H1 (cell line): ENCODE measurements at regions not wholly inside any gene's neighbourhood (a gene's known extent, or its start where the extent isn't known, plus 50 kb on each side); places are given as distances from the start of the nearest gene placed in this dataset.

Source experiments
- CTCF ChIA-PET: fragments of 300-600 bp; sonication (Branson Sonifier 250); formaldehyde crosslinking; loops from one replicate; lab custom pipeline; 2021; ENCODE audit not compliant: partially characterized antibody; lab: Charles Lee
- POLR2A ChIA-PET: fragments of 300-600 bp; sonication (Branson Sonifier 250); formaldehyde crosslinking; loops from one replicate; lab custom pipeline; 2021; ENCODE audit warnings: inconsistent platforms; ENCODE audit not compliant: partially characterized antibody; lab: Charles Lee
- DNase-seq, 2 experiments: peaks; one replicate each; pipeline versions ENCODE4 v3.0.0 to v3.0.0-alpha.2; 2010 to 2022; ENCODE audit warnings: low spot score in 2 of 2, low read depth in 1 of 2, mixed read lengths in 1 of 2
- FAIRE-seq: peaks from 2 replicates; lab custom pipeline; 2011; peaks lifted over from hg19 to GRCh38; lab: Jason Lieb, UNC
- H2AFZ ChIP-seq: 2 replicates; pipeline ENCODE4 v1.8.1; 2012; ENCODE audit warnings: low read length, inconsistent platforms
- H2AK5ac ChIP-seq: 2 replicates; pipeline ENCODE4 v1.6.1; 2013; ENCODE audit warnings: low read depth, low read length
- H2BK120ac ChIP-seq: replicated peaks from 2 replicates; pipeline ENCODE3; 2013; ENCODE audit warnings: low read depth, low read length, inconsistent platforms
- H2BK12ac ChIP-seq: 2 replicates; pipeline ENCODE4 v1.6.1; 2013; ENCODE audit warnings: low read depth, low read length
- H2BK15ac ChIP-seq: 2 replicates; pipeline ENCODE4 v1.6.1; 2013; ENCODE audit warnings: low read length
- H2BK20ac ChIP-seq: 2 replicates; pipeline ENCODE4 v1.6.1; 2013; ENCODE audit warnings: low read length
- H2BK5ac ChIP-seq: 2 replicates; pipeline ENCODE4 v1.6.1; 2013; ENCODE audit warnings: low read depth, low read length
- H3K14ac ChIP-seq: 2 replicates; pipeline ENCODE4 v1.6.1; 2013; ENCODE audit warnings: inconsistent platforms; ENCODE audit not compliant: insufficient read length
- H3K18ac ChIP-seq: 2 replicates; pipeline ENCODE4 v1.6.1; 2013; ENCODE audit warnings: low read length; ENCODE audit errors: extremely low read depth
- H3K23ac ChIP-seq: 2 replicates; pipeline ENCODE4 v1.6.1; 2013; ENCODE audit warnings: inconsistent platforms; ENCODE audit not compliant: insufficient read length
- H3K23me2 ChIP-seq: 2 replicates; pipeline ENCODE4 v1.6.1; 2013; ENCODE audit warnings: low read depth, low read length
- H3K27ac ChIP-seq: 2 replicates; pipeline ENCODE4 v1.6.1; 2011; ENCODE audit warnings: low read depth, low read length, inconsistent platforms
- H3K27me3 ChIP-seq, 4 experiments: replicated peaks in 1 of 4; 1 replicate in 1 of 4; 2 replicates in 3 of 4; pipeline versions ENCODE4 v1.6.1 to v1.8.1; 2011 to 2013; ENCODE audit warnings: low read length in 3 of 4, mild to moderate bottlenecking in 3 of 4, inconsistent platforms in 2 of 4, mixed read lengths in 2 of 4, moderate library complexity in 1 of 4; ENCODE audit not compliant: control insufficient read depth in 3 of 4, insufficient read depth in 3 of 4; ENCODE audit errors: extremely low read depth in 1 of 4
- H3K36me3 ChIP-seq, 4 experiments: 2 replicates each; pipeline versions ENCODE4 v1.6.1 to v1.8.1; 2011 to 2013; ENCODE audit warnings: mild to moderate bottlenecking in 4 of 4, low read length in 3 of 4, moderate library complexity in 2 of 4, control low read depth in 1 of 4, inconsistent platforms in 1 of 4; ENCODE audit not compliant: insufficient read depth in 4 of 4, control insufficient read depth in 2 of 4
- H3K4ac ChIP-seq: replicated peaks from 2 replicates; pipeline ENCODE3; 2013; ENCODE audit warnings: low read length, low read depth, mixed read lengths, inconsistent platforms; ENCODE audit not compliant: insufficient read length
- H3K4me1 ChIP-seq, 4 experiments: replicated peaks in 1 of 4; 1 replicate in 1 of 4; 2 replicates in 3 of 4; pipeline versions ENCODE4 v1.6.1 to v1.8.1; 2011 to 2013; ENCODE audit warnings: low read length in 3 of 4, inconsistent platforms in 2 of 4, mixed read lengths in 1 of 4; ENCODE audit not compliant: insufficient read depth in 4 of 4, control insufficient read depth in 3 of 4
- H3K4me2 ChIP-seq, 2 experiments: 2 replicates each; pipeline versions ENCODE4 v1.6.1 to v1.8.1; 2011 to 2013; ENCODE audit warnings: low read depth in 2 of 2, low read length in 2 of 2, control low read depth in 1 of 2, inconsistent platforms in 1 of 2, mild to moderate bottlenecking in 1 of 2; ENCODE audit not compliant: insufficient read depth in 1 of 2
- H3K4me3 ChIP-seq, 4 experiments: fragments of 200-600, 300-600 bp in 1 of 4; sonication (generic), shearing (Covaris generic), sonication (Bioruptor Twin) in 1 of 4; 2 replicates each; pipeline versions ENCODE4 v1.5.1 to v1.8.1; 2011 to 2016; ENCODE audit warnings: low read length in 4 of 4, low read depth in 3 of 4, control low read depth in 2 of 4, inconsistent platforms in 2 of 4, mild to moderate bottlenecking in 2 of 4, mixed read lengths in 1 of 4, moderate library complexity in 1 of 4; ENCODE audit not compliant: insufficient read depth in 2 of 4; ENCODE audit errors: extremely low read depth in 1 of 4
- H3K56ac ChIP-seq: replicated peaks from 2 replicates; pipeline ENCODE3; 2013; ENCODE audit warnings: low read depth, mild to moderate bottlenecking, mixed read lengths, low read length, inconsistent platforms; ENCODE audit not compliant: insufficient read length
- H3K79me1 ChIP-seq: 2 replicates; pipeline ENCODE4 v1.6.1; 2013; ENCODE audit warnings: low read depth, low read length, control low read depth
- H3K79me2 ChIP-seq, 2 experiments: 2 replicates each; pipeline versions ENCODE4 v1.6.1 to v1.8.1; 2012 to 2013; ENCODE audit warnings: low read length in 2 of 2, mild to moderate bottlenecking in 2 of 2, inconsistent platforms in 1 of 2; ENCODE audit not compliant: insufficient read depth in 2 of 2, control insufficient read depth in 1 of 2
- H3K9ac ChIP-seq, 4 experiments: replicated peaks in 1 of 4; 1 replicate in 1 of 4; 2 replicates in 3 of 4; pipeline versions ENCODE4 v1.6.1 to v1.8.1; 2011 to 2013; ENCODE audit warnings: low read depth in 3 of 4, low read length in 3 of 4, control low read depth in 2 of 4, mild to moderate bottlenecking in 2 of 4, moderate library complexity in 2 of 4, inconsistent platforms in 1 of 4; ENCODE audit errors: extremely low read depth in 1 of 4
- H3K9me3 ChIP-seq, 2 experiments: 2 replicates each; pipeline versions ENCODE4 v1.6.1 to v1.8.1; 2012 to 2013; ENCODE audit warnings: mild to moderate bottlenecking in 2 of 2, moderate library complexity in 2 of 2, control low read depth in 1 of 2, inconsistent platforms in 1 of 2, low read depth in 1 of 2, low read length in 1 of 2, mixed read lengths in 1 of 2; ENCODE audit not compliant: insufficient read depth in 2 of 2
- H4K20me1 ChIP-seq, 2 experiments: replicated peaks in 1 of 2; 2 replicates each; pipeline versions ENCODE3 to v1.8.1; 2011 to 2013; ENCODE audit warnings: inconsistent platforms in 2 of 2, low read length in 2 of 2, mild to moderate bottlenecking in 1 of 2; ENCODE audit not compliant: insufficient read depth in 2 of 2, control insufficient read depth in 1 of 2
- H4K5ac ChIP-seq: 2 replicates; pipeline ENCODE4 v1.6.1; 2013; ENCODE audit warnings: low read length, low read depth, mixed read lengths, inconsistent platforms; ENCODE audit not compliant: insufficient read length
- H4K8ac ChIP-seq: 2 replicates; pipeline ENCODE4 v1.8.0; 2013; ENCODE audit warnings: mild to moderate bottlenecking, moderate library complexity, low read length, inconsistent platforms; ENCODE audit not compliant: insufficient read depth; ENCODE audit errors: extremely low read depth
- H4K91ac ChIP-seq: replicated peaks from 2 replicates; pipeline ENCODE3; 2013; ENCODE audit warnings: low read length, mixed read lengths, inconsistent platforms; ENCODE audit not compliant: insufficient read length
- ASH2L ChIP-seq: fragments of 200-600, 300-600 bp; sonication (generic); IDR thresholded peaks from one replicate; pipeline ENCODE4 v1.7.1; 2017; ENCODE audit warnings: low read length
- BACH1 ChIP-seq: IDR thresholded peaks from 2 replicates; pipeline ENCODE4 v1.6.1; 2012; ENCODE audit warnings: low read length, improper control_type of control experiment
- CTBP2 ChIP-seq: IDR thresholded peaks from 2 replicates; pipeline ENCODE4 v1.7.0; 2011; ENCODE audit warnings: borderline replicate concordance, mild to moderate bottlenecking, moderate library complexity, mixed read lengths, low read length; ENCODE audit not compliant: insufficient read depth, insufficient read length
- EGR1 ChIP-seq: IDR thresholded peaks from 2 replicates; pipeline ENCODE4 v1.6.1; 2011; ENCODE audit warnings: low read depth, low read length, borderline replicate concordance
- GTF2F1 ChIP-seq: IDR thresholded peaks from 2 replicates; pipeline ENCODE4 v1.6.1; 2012; ENCODE audit warnings: low read depth, low read length, improper control_type of control experiment, borderline replicate concordance
- NRF1 ChIP-seq: IDR thresholded peaks from 2 replicates; pipeline ENCODE4 v1.6.1; 2011; ENCODE audit warnings: mild to moderate bottlenecking, low read depth, low read length, improper control_type of control experiment
- POLR2AphosphoS5 ChIP-seq: IDR thresholded peaks from 2 replicates; pipeline ENCODE4 v1.6.1; 2011; ENCODE audit warnings: low read depth, low read length
- SIRT6 ChIP-seq: IDR thresholded peaks from one replicate; pipeline ENCODE4 v1.7.1; 2012; ENCODE audit warnings: low read length, inconsistent platforms
- SIX5 ChIP-seq: IDR thresholded peaks from 2 replicates; pipeline ENCODE4 v1.6.1; 2011; ENCODE audit warnings: mild to moderate bottlenecking, low read depth, low read length
- SRF ChIP-seq: IDR thresholded peaks from 2 replicates; pipeline ENCODE4 v1.6.1; 2011; ENCODE audit warnings: mild to moderate bottlenecking, low read depth, low read length, moderate library complexity
- SUZ12 ChIP-seq: fragments of 200-600 bp; sonication (generic); IDR thresholded peaks from 2 replicates; pipeline ENCODE4 v1.6.1; 2012; ENCODE audit warnings: mild to moderate bottlenecking, inconsistent platforms, low read length, moderate library complexity, mixed read lengths
- ZNF274 ChIP-seq: IDR thresholded peaks from 2 replicates; pipeline ENCODE4 v1.7.0; 2012; ENCODE audit warnings: low read length, borderline replicate concordance; ENCODE audit errors: extremely low read depth
- WGBS, 2 experiments: shearing (Covaris generic) in 1 of 2; methylation state at CpG; one replicate each; pipeline versions ENCODE4 v1.1.6 to v1.1.7; 2013 to 2015; ENCODE audit warnings: low lambda C conversion rate in 2 of 2, mixed read lengths in 2 of 2, inconsistent platforms in 1 of 2, low coverage in 1 of 2, missing lambda C conversion rate in 1 of 2; ENCODE audit not compliant: insufficient replicate concordance in 2 of 2, insufficient coverage in 1 of 2, insufficient read length in 1 of 2; ENCODE audit errors: extremely low coverage in 1 of 2, missing lambda C conversion rate in 1 of 2; 5-methylcytosine and 5-hydroxymethylcytosine counted together
- TF ChIP-seq, protein P1 (sequence below): IDR thresholded peaks from 2 replicates; pipeline ENCODE4 v1.6.1; 2011; ENCODE audit warnings: low read length, improper control_type of control experiment
- TF ChIP-seq, protein P2 (sequence below): IDR thresholded peaks from 2 replicates; pipeline ENCODE4 v1.6.1; 2012; ENCODE audit warnings: low read length, inconsistent platforms

- Histone ChIP-seq H2AK5ac (no peak overlapping the region), H2BK5ac (no peak overlapping the region), H4K20me1 (no peaks in the 10 kb centered on the region), H3K27ac (no peak overlapping the region), H4K5ac (no peak overlapping the region), H3K4me2 (no peak overlapping the region), H4K8ac (no peak overlapping the region), H2BK20ac (no peak overlapping the region), H4K91ac (no peak overlapping the region), H3K4me1 (no peaks in the 10 kb centered on the region), H2BK15ac (no peak overlapping the region), H2AFZ (no peak overlapping the region), H3K56ac (no peak overlapping the region), H3K9me3 (no peaks in the 10 kb centered on the region), H3K4ac (no peak overlapping the region), H3K18ac (no peak overlapping the region), H2BK12ac (no peak overlapping the region), H3K23ac (no peak overlapping the region), H3K4me3 (no peak overlapping the region), H3K36me3 (no peaks in the 10 kb centered on the region), H3K27me3 (no peaks in the 10 kb centered on the region), H2BK120ac (no peak overlapping the region), H3K14ac (no peak overlapping the region), H3K79me1 (no peaks in the 10 kb centered on the region), H3K23me2 (no peaks in the 10 kb centered on the region), H3K79me2 (no peaks in the 10 kb centered on the region), H3K9ac (no peak overlapping the region)
- ChIA-PET POLR2A (no interaction called here), CTCF (no interaction called here)
- no peak for DNase-seq
- WGBS, 2 experiments = 90% methylated on average over 2 of the region's 3 CpGs; no CpG with 5 or more reads in 1 of the 2 experiments
- FAIRE-seq = no peak
- TF ChIP-seq SUZ12 = no peak
- no peak for TF ChIP-seq GTF2F1
- TF ChIP-seq ASH2L = no peak
- TF ChIP-seq, protein P1, sequence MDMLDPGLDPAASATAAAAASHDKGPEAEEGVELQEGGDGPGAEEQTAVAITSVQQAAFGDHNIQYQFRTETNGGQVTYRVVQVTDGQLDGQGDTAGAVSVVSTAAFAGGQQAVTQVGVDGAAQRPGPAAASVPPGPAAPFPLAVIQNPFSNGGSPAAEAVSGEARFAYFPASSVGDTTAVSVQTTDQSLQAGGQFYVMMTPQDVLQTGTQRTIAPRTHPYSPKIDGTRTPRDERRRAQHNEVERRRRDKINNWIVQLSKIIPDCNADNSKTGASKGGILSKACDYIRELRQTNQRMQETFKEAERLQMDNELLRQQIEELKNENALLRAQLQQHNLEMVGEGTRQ = no peak
- no peak for TF ChIP-seq NRF1
- TF ChIP-seq SIX5 = no peak
- no peak for TF ChIP-seq POLR2AphosphoS5
- TF ChIP-seq ZNF274 = no peak
- TF ChIP-seq CTBP2 = no peak
- TF ChIP-seq EGR1 = no peak
- no peak for TF ChIP-seq BACH1
- no peak for TF ChIP-seq SIRT6
- TF ChIP-seq SRF = no peak
- TF ChIP-seq, protein P2, sequence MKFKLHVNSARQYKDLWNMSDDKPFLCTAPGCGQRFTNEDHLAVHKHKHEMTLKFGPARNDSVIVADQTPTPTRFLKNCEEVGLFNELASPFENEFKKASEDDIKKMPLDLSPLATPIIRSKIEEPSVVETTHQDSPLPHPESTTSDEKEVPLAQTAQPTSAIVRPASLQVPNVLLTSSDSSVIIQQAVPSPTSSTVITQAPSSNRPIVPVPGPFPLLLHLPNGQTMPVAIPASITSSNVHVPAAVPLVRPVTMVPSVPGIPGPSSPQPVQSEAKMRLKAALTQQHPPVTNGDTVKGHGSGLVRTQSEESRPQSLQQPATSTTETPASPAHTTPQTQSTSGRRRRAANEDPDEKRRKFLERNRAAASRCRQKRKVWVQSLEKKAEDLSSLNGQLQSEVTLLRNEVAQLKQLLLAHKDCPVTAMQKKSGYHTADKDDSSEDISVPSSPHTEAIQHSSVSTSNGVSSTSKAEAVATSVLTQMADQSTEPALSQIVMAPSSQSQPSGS = no peak
Observed at GRCh38 chrX:79506001-79506400, 138.9 kb upstream of the ITM2A start.
